GM13977 (cell line): ENCODE measurements at regions not wholly inside any gene's neighbourhood (a gene's known extent, or its start where the extent isn't known, plus 50 kb on each side); places are given as distances from the start of the nearest gene placed in this dataset.

Source experiments
- DNase-seq: peaks from one replicate; pipeline ENCODE4 v3.0.0; 2012; ENCODE audit warnings: low spot score
- CTCF ChIP-seq: IDR thresholded peaks from 2 replicates; pipeline ENCODE4 v1.5.1; 2012; ENCODE audit warnings: mild to moderate bottlenecking, control low read depth; ENCODE audit not compliant: insufficient read depth; ENCODE audit errors: extremely low read depth, missing control alignments
- in situ Hi-C: fragments of 300-500 bp; cut with MboI; formaldehyde crosslinking; loops from one replicate; pipeline ENCODE4 v1.12.0; 2022; ENCODE audit warnings: low sequenced_read_pairs, low pct_unique_long_range_greater_than_20kb, mixed read lengths, inconsistent platforms; ENCODE audit not compliant: unreplicated experiment

GRCh38 chrX:69085151-69085550 lies 80.1 kb downstream of the PJA1 start:
- no peak for TF ChIP-seq CTCF
- in situ Hi-C loops: no loop called here
- no peak for DNase-seq

- DNase-seq: no peak
- in situ Hi-C loops: no loop called here
- TF ChIP-seq CTCF: no peak
Observed at GRCh38 chrX:69083801-69084200, 81.5 kb downstream of the PJA1 start.

GRCh38 chrX:69083361-69083760 lies 81.9 kb downstream of the PJA1 start:
- in situ Hi-C loops: no loop called here
- TF ChIP-seq CTCF: no peak
- DNase-seq: no peak

GRCh38 chrX:69082753-69083150 lies 82.5 kb downstream of the PJA1 start:
- DNase-seq: no peak
- no peak for TF ChIP-seq CTCF
- in situ Hi-C loops: no loop called here

GRCh38 chrX:69082055-69082752 lies 83.0 kb downstream of the PJA1 start:
- in situ Hi-C loops: no loop called here
- TF ChIP-seq CTCF: no peak
- DNase-seq: no peak

- in situ Hi-C loops: no loop called here
- no peak for TF ChIP-seq CTCF
- DNase-seq: no peak
Observed at GRCh38 chrX:69080855-69081465, 84.3 kb downstream of the PJA1 start.
